GM12864 (cell line): ENCODE measurements at regions not wholly inside any gene's neighbourhood (a gene's known extent, or its start where the extent isn't known, plus 50 kb on each side); places are given as distances from the start of the nearest gene placed in this dataset.

ENCODE experiments used
- DNase-seq: peaks from one replicate; pipeline ENCODE4 v3.0.0-alpha.2; 2011; ENCODE audit warnings: low read depth
- H3K4me3 ChIP-seq: 2 replicates; pipeline ENCODE4 v1.5.1; 2011; ENCODE audit warnings: mild to moderate bottlenecking, low read depth, low read length, control low read depth
- TF ChIP-seq, protein P1 (sequence below): IDR thresholded peaks from 2 replicates; pipeline ENCODE4 v1.5.1; 2011; ENCODE audit warnings: low read depth, mild to moderate bottlenecking, moderate library complexity, low read length, control low read depth, inconsistent platforms; ENCODE audit errors: missing control alignments

DNA sequence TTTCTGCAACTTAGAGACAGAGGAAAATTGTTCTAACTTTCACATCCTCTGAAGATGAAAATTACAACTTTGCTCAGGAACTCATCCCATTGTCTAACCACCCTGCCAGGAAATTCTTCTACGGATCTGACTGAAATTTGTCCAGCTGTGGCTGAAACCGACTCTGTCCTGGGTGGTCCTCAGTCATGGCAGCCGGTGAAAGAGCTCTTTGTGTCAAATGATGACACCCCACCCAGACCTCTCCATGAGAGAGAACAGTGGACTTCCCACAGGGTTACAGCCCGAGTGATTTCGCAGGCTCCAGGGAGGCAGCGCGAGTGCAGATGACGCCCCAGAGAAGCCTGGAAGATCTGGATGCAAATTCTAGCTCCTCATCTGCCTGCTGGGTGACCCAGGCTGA lies 65.1 kb upstream of the TRIB2 start:
- DNase-seq: no peak
- H3K4me3 ChIP-seq: no peak overlapping the region

DNA sequence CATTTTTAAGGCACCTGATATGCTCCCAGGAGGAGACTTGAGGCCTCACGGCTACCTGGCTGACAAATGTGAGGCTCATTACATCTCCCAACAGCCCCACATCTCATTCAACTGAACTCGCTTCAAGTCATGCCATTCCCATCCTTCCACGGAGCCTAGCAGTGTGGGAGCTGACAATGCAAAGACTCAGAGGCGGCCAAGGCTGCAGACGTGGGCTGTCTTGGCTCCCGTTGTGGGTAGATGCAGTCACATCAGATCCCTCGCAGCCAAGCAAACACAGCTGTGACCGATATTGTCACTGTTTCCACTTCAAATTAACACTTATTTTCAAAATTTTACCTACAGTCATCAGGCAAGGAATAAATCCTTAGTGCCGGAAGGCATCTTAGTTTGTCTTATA lies 64.0 kb upstream of the TRIB2 start:
- H3K4me3 ChIP-seq: no peak overlapping the region
- no peak for DNase-seq
- TF ChIP-seq, protein P1, sequence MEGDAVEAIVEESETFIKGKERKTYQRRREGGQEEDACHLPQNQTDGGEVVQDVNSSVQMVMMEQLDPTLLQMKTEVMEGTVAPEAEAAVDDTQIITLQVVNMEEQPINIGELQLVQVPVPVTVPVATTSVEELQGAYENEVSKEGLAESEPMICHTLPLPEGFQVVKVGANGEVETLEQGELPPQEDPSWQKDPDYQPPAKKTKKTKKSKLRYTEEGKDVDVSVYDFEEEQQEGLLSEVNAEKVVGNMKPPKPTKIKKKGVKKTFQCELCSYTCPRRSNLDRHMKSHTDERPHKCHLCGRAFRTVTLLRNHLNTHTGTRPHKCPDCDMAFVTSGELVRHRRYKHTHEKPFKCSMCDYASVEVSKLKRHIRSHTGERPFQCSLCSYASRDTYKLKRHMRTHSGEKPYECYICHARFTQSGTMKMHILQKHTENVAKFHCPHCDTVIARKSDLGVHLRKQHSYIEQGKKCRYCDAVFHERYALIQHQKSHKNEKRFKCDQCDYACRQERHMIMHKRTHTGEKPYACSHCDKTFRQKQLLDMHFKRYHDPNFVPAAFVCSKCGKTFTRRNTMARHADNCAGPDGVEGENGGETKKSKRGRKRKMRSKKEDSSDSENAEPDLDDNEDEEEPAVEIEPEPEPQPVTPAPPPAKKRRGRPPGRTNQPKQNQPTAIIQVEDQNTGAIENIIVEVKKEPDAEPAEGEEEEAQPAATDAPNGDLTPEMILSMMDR: no peak

More for the DNA sequence above, 65.1 kb upstream of the TRIB2 start:
- TF ChIP-seq, protein P1: no peak

DNA sequence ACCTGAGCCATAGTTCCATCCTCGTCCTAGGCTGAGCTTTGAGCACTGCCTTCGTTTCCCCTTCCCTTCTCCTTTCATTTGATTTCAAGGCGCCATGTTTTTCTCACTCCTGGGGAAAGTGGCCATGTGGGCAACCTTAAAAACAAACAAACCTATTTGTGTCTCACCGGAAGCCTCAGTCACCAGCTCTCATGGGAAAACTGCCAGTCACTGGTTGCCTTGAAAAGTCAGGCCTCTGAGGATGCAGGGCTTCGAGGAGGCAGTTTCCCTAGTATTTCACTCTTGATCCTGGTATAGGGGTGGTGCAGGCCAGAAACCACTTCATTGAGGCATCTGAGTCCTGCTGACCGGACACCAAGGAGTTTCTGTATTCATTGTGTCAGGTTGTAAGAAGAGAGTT lies 59.2 kb upstream of the TRIB2 start:
- no peak for DNase-seq
- no peak overlapping the region for H3K4me3 ChIP-seq
- TF ChIP-seq, protein P1: no peak

DNA sequence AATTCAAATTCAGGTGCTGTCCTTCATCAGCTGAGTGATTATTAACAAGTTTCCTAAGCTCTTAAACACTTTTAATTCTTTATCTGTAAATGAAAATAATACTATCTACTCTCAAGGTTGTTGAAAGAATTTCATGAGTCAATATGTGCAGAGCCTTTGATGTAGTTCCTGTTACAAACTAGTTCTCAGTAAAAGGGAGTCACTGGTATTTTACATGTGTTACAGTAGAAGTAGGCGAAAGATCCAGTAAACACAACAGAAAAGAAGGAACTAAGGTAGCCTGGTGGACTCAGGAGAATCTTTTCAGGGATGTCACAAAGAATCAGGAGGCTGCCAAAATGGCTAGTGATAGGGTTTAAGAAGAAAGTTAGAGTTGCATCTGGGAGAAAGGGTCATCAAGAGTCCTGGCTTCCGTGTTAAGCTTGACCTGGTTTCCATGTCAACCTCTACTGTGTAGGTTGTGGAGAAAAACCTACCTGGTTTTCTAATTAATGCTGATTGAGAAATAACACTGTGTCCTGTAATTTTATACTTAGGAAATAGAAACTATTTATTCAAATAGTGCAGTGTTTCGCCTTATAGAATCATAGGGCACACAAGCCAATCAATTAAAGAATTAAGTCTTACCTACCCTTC lies 58.3 kb upstream of the TRIB2 start:
- DNase-seq: no peak
- H3K4me3 ChIP-seq: no peak overlapping the region
- TF ChIP-seq, protein P1: no peak

DNA sequence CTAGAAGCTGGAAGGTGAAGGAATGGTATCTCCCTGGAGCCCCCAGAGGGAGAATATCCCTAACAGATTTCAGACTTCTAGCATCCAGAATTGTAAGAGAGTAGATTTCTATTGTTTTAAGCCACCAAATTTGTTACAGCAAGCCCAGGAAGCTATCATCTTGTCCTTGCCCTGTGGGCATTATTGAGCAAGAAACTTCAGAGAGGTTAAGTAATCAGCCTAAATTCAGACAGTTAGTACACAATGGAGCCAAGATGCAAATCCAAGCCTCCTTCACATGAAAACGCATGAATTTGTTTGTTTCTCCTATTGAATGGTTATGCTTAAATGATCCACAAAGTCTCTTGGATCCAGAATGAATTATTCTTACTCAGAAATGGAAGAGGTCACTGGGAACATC lies 55.2 kb upstream of the TRIB2 start:
- H3K4me3 ChIP-seq: no peak overlapping the region
- no peak for DNase-seq
- TF ChIP-seq, protein P1: no peak

DNA sequence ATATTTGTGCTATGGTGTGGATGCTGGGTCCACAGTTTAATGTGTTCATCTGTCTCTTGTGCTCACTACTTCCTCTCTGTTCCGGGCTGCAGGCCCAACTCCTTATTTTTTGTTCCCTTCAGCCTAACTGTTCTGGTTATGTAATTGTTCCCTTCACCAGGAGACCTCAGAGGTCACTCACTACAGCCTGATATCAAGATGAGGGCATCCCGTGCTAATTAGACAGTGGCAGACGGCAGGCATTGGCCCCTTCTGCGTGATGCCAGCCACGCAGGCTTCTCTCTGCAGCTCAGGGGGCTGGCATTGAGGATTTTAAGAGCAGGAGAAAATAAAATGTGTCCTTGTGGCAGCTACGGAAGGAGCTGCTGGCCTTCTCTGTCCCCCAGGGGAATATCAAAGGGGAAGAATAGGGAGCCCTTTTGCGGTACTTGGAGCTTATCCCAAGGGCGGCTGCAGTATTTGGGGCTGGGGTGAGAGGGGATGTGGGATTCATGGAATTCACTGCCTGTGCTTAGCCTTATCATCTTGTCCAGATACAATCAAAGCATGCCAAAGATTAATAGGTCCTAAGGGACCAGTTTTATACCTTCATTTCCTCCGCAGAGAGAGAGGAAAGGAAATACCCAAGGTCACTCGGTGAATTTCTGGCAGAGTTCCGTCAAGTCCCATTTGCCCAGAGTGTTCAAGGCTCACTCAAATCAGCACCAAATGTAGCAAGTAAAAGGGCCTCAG lies 53.3 kb upstream of the TRIB2 start:
- DNase-seq: no peak

More for the DNA sequence above, 53.3 kb upstream of the TRIB2 start:
- TF ChIP-seq, protein P1: no peak
- no peak overlapping the region for H3K4me3 ChIP-seq
